GM12875 (cell line): ENCODE measurements at regions not wholly inside any gene's neighbourhood (a gene's known extent, or its start where the extent isn't known, plus 50 kb on each side); places are given as distances from the start of the nearest gene placed in this dataset.

Source experiments
- H3K4me3 ChIP-seq: one replicate; pipeline ENCODE4 v1.5.1; 2011; ENCODE audit warnings: low read depth, low read length, control low read depth
- CTCF ChIP-seq: IDR thresholded peaks from 2 replicates; pipeline ENCODE4 v1.5.1; 2011; ENCODE audit warnings: low read depth, mild to moderate bottlenecking, control low read depth, inconsistent platforms, low read length, moderate library complexity, borderline replicate concordance; ENCODE audit not compliant: insufficient read depth

GRCh38 chr16:86651823-86652222 lies 73.5 kb downstream of the FOXL1 start:
- no peak overlapping the region for H3K4me3 ChIP-seq

GRCh38 chr16:86653285-86654006 lies 75.1 kb downstream of the FOXL1 start:
- H3K4me3 ChIP-seq = no peak overlapping the region
- TF ChIP-seq CTCF = no peak

More at GRCh38 chr16:86651823-86652222, 73.5 kb downstream of the FOXL1 start:
- TF ChIP-seq CTCF = no peak

GRCh38 chr16:86657972-86658371 lies 79.6 kb downstream of the FOXL1 start:
- no peak overlapping the region for H3K4me3 ChIP-seq
- no peak for TF ChIP-seq CTCF

- TF ChIP-seq CTCF = no peak
- H3K4me3 ChIP-seq = no peak overlapping the region
Measured at GRCh38 chr16:86660623-86661022, 82.3 kb downstream of the FOXL1 start.

GRCh38 chr16:86661706-86662105 lies 83.4 kb downstream of the FOXL1 start:
- no peak for TF ChIP-seq CTCF
- H3K4me3 ChIP-seq = no peak overlapping the region

- H3K4me3 ChIP-seq = no peak overlapping the region
Measured at GRCh38 chr16:86662195-86662594, 83.8 kb downstream of the FOXL1 start.

More at GRCh38 chr16:86662195-86662594, 83.8 kb downstream of the FOXL1 start:
- no peak for TF ChIP-seq CTCF
